Neural crest cell (in vitro differentiated cells): ENCODE measurements at regions not wholly inside any gene's neighbourhood (a gene's known extent, or its start where the extent isn't known, plus 50 kb on each side); places are given as distances from the start of the nearest gene placed in this dataset.

Experiments
- DNase-seq: peaks from one replicate; pipeline ENCODE4 v3.0.0; 2021; ENCODE audit warnings: low read depth, mixed read lengths, low spot score
- H3K27ac Mint-ChIP-seq: one replicate; pipeline ENCODE4 v1.8.0; 2021; ENCODE audit warnings: mild to moderate bottlenecking, mixed read lengths; ENCODE audit not compliant: unreplicated experiment
- H3K27me3 Mint-ChIP-seq: 2 replicates; pipeline ENCODE4 v1.8.0; 2021; ENCODE audit warnings: low read depth, mild to moderate bottlenecking, mixed read lengths
- H3K36me3 Mint-ChIP-seq: 2 replicates; pipeline ENCODE4 v1.8.0; 2021; ENCODE audit warnings: low read depth, mild to moderate bottlenecking, mixed read lengths
- H3K4me1 Mint-ChIP-seq: 2 replicates; pipeline ENCODE4 v1.8.0; 2021; ENCODE audit warnings: mixed read lengths
- H3K4me3 Mint-ChIP-seq: one replicate; pipeline ENCODE4 v1.8.0; 2021; ENCODE audit warnings: mild to moderate bottlenecking, mixed read lengths
- H3K9me3 Mint-ChIP-seq: 2 replicates; pipeline ENCODE4 v1.8.0; 2021; ENCODE audit warnings: mixed read lengths
- CTCF ChIP-seq: fragments of 200-600 bp; sonication (generic); conservative IDR thresholded peaks from 2 replicates; pipeline ENCODE4 v1.5.0; 2021; ENCODE audit warnings: antibody characterized with exemption, mild to moderate bottlenecking

DNA sequence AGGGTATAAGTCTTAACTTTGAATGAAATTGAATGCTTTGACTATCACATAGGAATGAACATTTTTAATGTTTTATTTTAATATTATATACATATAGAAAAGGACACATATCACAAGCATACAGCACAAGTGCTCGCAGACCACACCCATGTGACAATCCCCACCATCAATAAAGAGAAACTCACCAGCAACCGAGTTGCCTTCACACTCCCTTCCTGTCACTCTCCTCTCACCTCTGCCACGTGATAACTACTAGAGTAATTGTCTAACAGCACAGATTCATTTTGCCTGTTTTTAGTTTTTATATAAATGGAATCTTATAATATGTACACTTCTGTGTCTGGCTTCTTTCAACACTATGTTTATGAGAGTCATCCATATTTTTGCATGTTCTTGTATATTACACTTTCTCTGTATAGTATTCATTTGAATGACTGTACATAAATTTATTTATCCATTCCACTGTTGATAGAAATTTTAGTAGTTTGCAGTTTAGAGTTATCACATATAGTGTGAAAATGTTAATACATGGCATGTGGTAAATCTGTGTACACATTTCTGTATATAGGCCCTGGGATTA, 304.9 kb upstream of the DUSP10 start:
- Mint-ChIP-seq H3K36me3 (no peaks in the 10 kb centered on the region), H3K27me3 (peaks cover 8% of the 10 kb centered on the region), H3K9me3 (no peaks in the 10 kb centered on the region), H3K4me1 (peaks cover 24% of the 10 kb centered on the region), H3K4me3 (no peak overlapping the region), H3K27ac (no peak overlapping the region)
- no peak for DNase-seq
- TF ChIP-seq CTCF, result no peak

DNA sequence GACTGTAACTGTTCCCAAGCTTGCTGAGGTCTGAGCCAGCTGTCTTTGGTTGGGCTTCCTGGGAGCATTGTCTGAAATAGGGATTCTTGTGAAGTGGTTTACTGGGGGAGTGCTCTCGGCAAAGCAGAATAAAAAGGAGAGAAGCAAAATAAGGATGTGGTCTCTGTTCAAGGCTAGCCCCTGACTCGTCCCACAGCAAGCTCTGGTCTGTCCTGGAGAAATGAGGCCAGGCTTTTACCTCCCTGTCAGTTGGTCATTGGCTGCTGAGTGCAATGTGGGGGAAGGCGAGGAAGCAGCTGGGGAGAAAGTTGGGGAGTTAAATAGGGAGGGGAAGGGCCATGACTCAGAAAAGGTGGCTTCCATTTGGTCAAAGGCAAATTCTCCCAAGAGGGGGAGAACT, 303.9 kb upstream of the DUSP10 start:
- no peak for TF ChIP-seq CTCF
- H3K27ac Mint-ChIP-seq, result no peak overlapping the region
- H3K4me1 Mint-ChIP-seq, result peaks cover 24% of the 10 kb centered on the region
- no peaks in the 10 kb centered on the region for H3K9me3 Mint-ChIP-seq
- peaks cover 8% of the 10 kb centered on the region for H3K27me3 Mint-ChIP-seq
- H3K36me3 Mint-ChIP-seq, result no peaks in the 10 kb centered on the region
- H3K4me3 Mint-ChIP-seq, result no peak overlapping the region
- no peak for DNase-seq

- Mint-ChIP-seq H3K9me3 (no peaks in the 10 kb centered on the region), H3K27ac (no peak overlapping the region), H3K36me3 (no peaks in the 10 kb centered on the region), H3K27me3 (peaks cover 8% of the 10 kb centered on the region), H3K4me3 (no peak overlapping the region), H3K4me1 (peaks cover 24% of the 10 kb centered on the region)
- DNase-seq, result no peak
- TF ChIP-seq CTCF, result no peak
Observed at GRCh38 chr1:222045236-222045635, 303.3 kb upstream of the DUSP10 start.

DNA sequence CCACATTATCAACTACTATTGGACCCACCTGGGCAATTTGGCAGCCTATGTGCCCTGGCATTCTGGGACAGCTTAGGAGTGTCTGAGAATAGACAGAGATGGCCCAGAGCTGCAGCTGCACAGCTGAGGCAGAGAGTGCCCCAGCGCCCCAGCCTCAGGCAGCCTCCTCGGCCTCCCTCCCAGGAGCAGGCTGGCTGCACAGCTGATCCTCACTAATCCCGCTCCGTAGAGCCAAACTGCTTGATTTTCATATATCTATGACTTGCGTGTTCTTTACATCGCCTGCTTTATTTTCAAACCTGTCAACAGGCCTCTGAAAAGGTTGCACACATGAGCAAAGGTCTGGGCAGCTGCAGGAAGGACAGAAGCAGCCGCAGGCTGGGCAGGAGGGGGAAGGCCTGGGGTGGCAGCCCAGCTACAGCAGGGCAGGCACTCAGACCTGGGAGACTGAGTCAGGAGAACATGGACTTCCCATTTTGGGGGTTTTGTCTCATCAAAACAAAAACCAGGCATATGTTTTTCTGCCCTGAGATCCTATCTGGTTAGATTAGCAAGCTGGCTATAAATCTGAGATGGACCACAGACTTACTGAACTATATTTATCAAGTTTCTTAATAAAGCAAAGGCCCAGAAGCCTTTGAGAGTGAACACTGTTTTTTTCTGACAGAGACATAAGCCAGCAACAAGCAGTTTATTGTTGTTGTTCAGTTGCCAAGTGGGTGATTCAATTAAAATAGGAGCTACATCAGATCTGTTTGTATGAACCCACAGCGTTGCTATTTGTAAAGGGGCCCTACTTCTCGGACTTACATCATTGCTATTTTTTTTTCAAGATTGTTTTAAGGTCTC, 301.8 kb upstream of the DUSP10 start:
- no peak for TF ChIP-seq CTCF
- no peak overlapping the region for H3K27ac Mint-ChIP-seq
- no peaks in the 10 kb centered on the region for H3K9me3 Mint-ChIP-seq
- H3K36me3 Mint-ChIP-seq, result no peaks in the 10 kb centered on the region
- DNase-seq, result no peak
- peaks cover 8% of the 10 kb centered on the region for H3K27me3 Mint-ChIP-seq
- peaks cover 24% of the 10 kb centered on the region for H3K4me1 Mint-ChIP-seq
- H3K4me3 Mint-ChIP-seq, result no peak overlapping the region

- TF ChIP-seq CTCF, result no peak
- DNase-seq, result no peak
- Mint-ChIP-seq H3K27ac (no peak overlapping the region), H3K36me3 (no peaks in the 10 kb centered on the region), H3K4me1 (peaks cover 10% of the 10 kb centered on the region), H3K27me3 (peaks cover 8% of the 10 kb centered on the region), H3K9me3 (no peaks in the 10 kb centered on the region), H3K4me3 (no peak overlapping the region)
Observed at GRCh38 chr1:222042120-222042519, 300.2 kb upstream of the DUSP10 start.
